ENCODE measurements at regions not wholly inside any gene's neighbourhood (a gene's known extent, or its start where the extent isn't known, plus 50 kb on each side); places are given as distances from the start of the nearest gene placed in this dataset.
A peak's percentile ranks its signal among the peaks of the same experiment; 100 is the strongest.
"Not testable (repeated sequence)": the region's sequence is repeated elsewhere in the genome, so short reads cannot be mapped to it uniquely, and the experiment has no call there.

GRCh38 chr6:151671195-151671594 is 136.3 kb upstream of the ESR1 start:
- DNase-seq (ENCODE audit: low read depth), result no peak

DNA sequence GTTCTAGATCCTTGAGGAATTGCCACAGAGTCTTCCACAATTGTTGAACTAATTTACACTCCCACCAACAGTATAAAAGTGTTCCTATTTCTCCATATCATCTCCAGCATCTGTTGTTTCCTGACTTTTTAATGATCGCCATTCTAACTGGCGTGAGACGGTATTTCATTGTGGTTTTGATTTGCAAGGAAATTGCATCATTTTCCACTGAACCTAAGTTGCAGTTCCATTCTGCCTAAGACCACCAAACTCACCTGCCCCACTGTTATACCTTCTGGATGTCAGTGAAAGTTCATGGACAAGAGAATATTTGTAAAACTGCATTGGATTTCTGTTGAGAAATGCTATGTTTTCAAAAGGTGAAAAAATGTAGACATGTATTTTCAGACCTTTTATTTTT is 132.9 kb upstream of the ESR1 start:
- no peak for DNase-seq (ENCODE audit: low read depth)

GRCh38 chr6:151675746-151676459 is 131.6 kb upstream of the ESR1 start:
- peak; percentile 21 for DNase-seq (ENCODE audit: low read depth)

GRCh38 chr6:151676460-151676945 is 131.0 kb upstream of the ESR1 start:
- no peak for DNase-seq (ENCODE audit: low read depth)

DNA sequence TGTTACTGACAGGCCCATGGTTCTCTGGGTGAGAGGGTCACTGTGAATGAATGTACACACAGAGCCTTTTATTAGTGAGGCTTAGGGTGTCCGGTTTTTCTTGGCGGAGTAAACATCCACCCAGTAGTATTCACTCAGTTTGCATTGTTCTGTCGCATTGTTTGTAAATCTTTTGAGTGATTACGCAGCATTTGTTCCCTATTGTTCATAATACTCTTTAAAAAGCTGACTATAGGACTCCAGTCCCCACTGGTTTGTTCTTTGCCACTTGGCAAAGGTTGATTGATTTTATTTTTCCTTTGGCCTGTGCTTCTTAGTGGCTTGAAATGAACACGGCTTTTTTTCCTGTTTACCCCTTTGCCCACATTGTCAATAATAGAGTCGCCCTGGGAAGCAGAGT is 130.1 kb upstream of the ESR1 start:
- no peak for DNase-seq (ENCODE audit: low read depth)

DNA sequence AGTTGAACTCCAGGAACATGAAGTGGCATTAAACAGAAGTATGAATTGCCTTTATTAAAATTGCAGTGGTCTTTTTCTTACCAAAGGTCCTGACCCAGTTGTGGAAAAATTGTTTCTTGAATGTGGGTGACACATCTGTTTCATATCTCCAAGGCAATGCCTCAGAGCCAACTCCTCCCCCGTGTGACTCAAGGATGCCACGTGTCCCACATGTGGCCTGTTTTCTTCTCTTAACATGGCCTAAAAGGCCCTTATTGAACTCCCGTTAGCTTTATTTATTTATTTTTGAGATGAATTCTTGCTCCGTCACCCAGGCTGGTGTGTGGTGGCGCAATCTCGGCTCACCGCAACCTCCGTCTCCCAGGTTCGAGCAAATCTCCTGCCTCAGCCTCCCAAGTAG is 128.4 kb upstream of the ESR1 start:
- DNase-seq (ENCODE audit: low read depth), result peak; percentile 65

GRCh38 chr6:151679941-151680340 is 127.5 kb upstream of the ESR1 start:
- DNase-seq (ENCODE audit: low read depth), result no peak

DNA sequence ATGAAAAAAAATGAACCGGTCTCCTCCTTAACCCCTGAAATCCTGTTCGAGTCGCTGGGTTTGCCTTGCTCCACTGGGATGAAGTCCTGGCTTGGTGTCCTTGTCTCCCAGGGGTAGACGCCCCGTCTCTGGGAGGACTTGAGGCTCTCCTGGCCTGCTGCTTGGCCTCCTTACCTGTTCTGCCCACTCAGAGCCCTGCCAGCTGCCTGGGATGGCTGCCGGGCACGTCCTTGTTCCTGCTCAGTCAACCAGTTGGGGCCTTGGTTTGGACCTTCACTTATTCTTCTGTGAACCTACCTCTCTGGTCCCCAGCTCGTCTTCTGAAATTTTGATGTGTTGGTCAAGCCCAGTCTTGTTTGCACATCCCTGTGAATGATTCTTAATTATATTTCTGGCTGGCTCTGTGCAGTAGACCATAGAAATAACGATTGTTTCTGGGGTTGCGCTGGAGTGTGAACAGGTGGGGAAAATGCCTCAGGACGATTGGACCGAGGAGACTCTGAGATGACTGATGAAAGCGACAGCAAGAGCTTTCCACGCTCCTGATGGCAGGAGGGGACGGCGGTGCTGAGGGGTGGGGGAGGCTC is 126.5 kb upstream of the ESR1 start:
- DNase-seq (ENCODE audit: low read depth), result no peak

DNA sequence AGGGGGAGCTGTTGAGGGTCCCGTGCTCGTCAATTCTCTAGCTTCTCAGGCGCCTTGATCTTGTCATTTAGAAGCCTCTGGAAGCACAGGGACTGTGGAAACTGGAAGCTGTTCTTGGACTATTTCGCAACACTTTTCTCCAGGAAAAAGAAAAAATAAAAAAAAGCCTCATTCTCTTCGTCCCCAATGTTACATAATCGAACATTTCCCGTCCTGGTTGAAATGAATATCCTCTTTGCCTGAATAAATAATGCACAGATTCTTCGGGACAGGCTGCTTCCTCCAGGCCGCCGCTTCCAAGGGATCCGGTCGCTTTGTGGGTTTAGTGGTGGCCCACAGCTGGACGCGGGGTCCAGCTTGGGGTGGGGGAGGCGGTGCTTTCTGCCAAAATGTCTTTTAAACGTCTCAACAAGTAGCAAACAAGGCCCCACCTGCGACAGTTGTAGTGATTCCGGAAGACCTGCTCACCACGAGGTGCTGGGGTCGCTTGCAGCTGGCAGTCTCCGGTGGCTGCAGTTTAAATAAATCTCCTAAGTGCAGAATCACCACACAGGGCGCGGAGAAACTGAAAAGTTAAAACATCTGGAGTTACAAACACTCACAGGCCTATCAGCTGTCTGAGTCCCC is 125.9 kb upstream of the ESR1 start:
- DNase-seq (ENCODE audit: low read depth), result peak; percentile 5

DNA sequence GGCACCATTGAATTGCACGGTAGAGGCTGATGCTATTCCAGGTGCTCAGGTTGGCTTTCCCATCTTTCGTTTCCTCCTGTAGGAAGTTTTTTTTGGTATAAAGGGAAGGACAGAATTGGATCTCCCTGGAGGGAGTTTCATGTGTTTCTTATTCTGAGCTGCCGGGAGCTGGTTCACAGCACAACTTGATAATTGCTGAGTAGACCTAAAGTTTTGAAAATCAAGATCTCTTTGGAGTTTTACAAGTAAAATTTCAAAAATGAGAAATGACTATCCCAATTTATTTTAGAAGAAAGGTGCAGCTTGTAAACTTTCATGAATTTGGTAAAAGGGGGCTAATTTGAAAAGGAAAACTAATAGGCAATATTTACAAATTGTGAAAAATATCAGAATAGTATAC is 125.2 kb upstream of the ESR1 start:
- no peak for DNase-seq (ENCODE audit: low read depth)

- no peak for DNase-seq (ENCODE audit: low read depth)
Measured at GRCh38 chr6:151682922-151683321, 124.6 kb upstream of the ESR1 start.

DNA sequence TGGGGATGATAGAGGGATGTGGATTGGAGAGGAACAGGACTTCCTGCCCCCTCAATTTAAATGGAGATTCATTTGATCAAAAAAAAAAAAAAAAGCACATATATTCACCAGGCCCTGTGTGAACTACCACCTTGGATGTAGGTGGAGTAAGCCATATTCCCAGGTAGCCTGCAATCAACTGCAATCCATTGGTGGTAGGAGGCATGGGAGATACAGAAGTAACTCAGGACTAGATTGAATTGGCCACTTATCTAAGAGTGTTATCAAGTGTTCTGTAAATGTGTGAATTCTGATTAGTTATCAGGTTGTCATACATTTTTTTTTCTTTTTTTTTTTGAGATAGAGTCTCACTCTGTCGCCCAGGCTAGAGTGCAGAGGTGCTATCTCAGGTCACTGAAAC is 124.1 kb upstream of the ESR1 start:
- DNase-seq (ENCODE audit: low read depth), result no peak

DNA sequence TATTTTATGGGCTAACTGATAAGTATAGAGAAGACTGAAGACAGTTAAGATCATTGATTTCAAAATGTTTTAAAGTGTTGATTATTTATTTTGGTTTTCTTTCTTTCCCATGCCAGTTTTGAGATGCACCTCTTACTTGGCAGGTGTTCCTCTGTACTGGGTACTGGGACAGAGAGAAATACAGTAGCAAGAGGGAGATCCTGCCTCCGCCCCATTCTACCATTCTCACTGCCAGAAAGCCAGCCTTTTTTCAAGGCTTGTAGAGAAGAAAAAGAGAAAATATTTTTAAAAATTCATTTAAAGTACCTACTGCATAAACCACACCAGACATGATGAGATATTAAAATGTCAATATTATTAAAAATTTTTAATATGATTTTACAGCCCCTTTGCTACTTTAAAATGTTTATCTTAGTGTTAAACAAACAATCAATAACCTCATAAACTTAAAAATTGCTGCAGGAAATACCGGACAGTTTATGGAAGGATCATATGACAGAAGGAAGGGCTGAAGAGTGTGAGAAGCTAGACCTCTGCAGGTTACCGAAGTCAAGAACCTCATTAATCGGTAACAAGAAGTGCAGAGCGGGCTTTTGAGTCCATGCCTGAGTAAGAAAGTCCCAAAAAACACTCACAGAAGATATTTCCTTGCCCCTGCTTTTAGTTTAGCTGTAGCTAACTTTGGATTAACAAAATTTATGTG is 117.8 kb upstream of the ESR1 start:
- DNase-seq (ENCODE audit: low read depth), result no peak

GRCh38 chr6:151690303-151690702 is 117.2 kb upstream of the ESR1 start:
- peak; percentile 42 for DNase-seq (ENCODE audit: low read depth)

GRCh38 chr6:151690768-151691562 is 116.5 kb upstream of the ESR1 start:
- peak; percentile 68 for DNase-seq (ENCODE audit: low read depth)

- DNase-seq (ENCODE audit: low read depth), result peak; percentile 13
Measured at GRCh38 chr6:151692216-151692615, 115.3 kb upstream of the ESR1 start.

DNA sequence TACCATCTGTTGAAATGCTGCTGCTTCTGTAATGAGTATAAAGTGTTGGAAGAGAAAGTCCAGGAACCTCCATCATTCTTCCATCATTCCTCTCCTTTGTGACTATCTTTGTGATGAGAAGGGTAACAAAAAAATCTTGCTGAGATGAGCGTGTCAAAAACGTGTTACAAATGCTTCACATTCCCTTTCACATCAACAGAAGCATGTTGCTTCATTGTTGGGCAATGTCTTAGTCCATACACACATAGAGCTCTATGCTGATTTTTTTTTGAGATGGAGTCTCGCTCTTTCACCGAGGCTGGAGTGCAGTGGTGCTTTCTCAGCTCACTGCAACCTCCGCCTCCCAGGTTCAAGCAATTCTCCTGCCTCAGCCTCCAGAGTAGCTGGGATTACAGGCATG is 114.1 kb upstream of the ESR1 start:
- DNase-seq (ENCODE audit: low read depth), result no peak

DNA sequence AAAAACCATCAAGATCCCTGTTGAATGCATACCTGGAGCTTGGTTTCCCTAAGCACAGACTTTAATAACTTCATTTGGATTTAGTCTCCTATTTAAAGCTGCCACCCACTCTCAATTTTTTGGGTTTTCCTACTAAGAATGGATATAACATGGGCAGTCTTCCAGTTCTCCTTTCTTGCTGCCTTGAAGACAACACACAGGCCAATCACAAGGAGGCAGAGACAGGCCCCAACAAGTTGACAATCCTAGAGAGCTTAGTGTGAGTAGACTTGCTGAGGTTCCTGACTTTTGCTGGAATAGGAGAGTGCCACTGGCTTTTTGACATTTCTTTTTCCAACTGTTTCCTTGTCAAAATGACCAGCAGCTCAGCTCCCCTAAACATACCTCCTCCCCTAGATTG is 112.3 kb upstream of the ESR1 start:
- DNase-seq (ENCODE audit: low read depth), result no peak

- not testable (repeated sequence) for DNase-seq (ENCODE audit: low read depth)
Measured at GRCh38 chr6:151696302-151696701, 111.2 kb upstream of the ESR1 start.

- no peak for DNase-seq (ENCODE audit: low read depth)
Measured at GRCh38 chr6:151698931-151699700, 108.4 kb upstream of the ESR1 start.

DNA sequence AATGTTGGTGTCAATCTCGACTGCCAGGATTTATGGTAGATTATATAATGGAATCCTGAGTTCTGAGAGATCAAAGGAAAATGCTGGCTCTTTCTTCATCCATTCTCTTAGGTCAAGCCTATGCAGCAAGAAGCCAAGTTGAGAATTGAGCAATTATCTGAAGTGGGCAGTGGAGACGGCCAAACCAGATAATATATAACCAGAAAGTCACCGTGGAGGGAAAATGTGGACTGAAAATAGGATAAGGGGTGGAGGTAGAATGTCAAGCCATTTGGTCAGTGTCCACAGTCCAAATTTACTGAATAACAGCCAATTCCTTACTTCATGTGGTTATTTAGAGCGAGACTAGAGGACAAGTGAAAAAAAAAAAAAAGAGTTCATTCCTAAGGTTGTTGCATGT is 107.8 kb upstream of the ESR1 start:
- no peak for DNase-seq (ENCODE audit: low read depth)
